ENCODE measurements at regions not wholly inside any gene's neighbourhood (a gene's known extent, or its start where the extent isn't known, plus 50 kb on each side); places are given as distances from the start of the nearest gene placed in this dataset.

DNA sequence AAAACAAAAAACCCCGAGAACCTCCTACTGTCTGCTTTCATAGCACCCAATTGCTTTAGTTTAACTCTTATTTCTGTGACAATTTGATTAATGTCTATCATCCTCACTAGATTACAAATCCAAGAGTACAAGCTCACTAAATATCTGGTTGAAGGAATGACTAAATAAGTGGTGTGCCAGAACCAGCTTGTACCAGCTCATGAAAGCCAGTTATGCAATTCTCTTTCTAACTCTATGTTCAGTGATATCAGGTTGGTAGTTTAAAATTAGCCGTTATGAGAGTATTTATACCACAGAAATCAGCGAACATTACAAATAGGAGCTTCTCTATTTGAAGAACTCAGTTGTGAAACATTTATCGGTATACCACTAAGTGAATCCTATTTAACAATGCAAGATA is 137.2 kb upstream of the MITF start:
- ChIA-PET CTCF (interaction anchor here (0.9 kb wide), 1 partner anchor 36 kb away, joined by 3 read pairs; no protein-coding TSS in a partner anchor), POLR2A (no interaction called here)
- TF ChIP-seq, protein P1, sequence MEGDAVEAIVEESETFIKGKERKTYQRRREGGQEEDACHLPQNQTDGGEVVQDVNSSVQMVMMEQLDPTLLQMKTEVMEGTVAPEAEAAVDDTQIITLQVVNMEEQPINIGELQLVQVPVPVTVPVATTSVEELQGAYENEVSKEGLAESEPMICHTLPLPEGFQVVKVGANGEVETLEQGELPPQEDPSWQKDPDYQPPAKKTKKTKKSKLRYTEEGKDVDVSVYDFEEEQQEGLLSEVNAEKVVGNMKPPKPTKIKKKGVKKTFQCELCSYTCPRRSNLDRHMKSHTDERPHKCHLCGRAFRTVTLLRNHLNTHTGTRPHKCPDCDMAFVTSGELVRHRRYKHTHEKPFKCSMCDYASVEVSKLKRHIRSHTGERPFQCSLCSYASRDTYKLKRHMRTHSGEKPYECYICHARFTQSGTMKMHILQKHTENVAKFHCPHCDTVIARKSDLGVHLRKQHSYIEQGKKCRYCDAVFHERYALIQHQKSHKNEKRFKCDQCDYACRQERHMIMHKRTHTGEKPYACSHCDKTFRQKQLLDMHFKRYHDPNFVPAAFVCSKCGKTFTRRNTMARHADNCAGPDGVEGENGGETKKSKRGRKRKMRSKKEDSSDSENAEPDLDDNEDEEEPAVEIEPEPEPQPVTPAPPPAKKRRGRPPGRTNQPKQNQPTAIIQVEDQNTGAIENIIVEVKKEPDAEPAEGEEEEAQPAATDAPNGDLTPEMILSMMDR (IDR thresholded peaks at IDR 0.05; ENCODE audit: control extremely low read depth, extremely low read depth, low read depth, missing control alignments) = no peak
- DNase-seq (ENCODE audit: extremely low spot score) = no peak

DNA sequence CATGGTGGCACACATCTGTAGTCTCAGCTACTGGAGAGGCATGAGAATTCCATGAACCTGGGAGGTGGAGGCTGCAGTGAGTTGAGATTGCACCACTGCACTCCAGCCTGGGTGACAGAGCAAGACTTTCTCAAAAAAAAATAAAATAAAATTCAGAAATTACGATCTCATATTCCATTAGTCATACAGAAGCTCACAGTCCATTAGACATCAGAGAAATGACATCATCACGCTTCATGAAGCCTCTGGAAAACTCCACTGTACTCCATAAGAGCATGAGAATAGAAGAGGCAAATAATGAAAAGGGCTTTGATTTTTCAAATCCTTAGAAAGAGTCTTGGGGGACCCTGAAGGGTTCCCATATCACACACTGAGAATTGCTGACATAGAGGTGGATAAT is 145.0 kb upstream of the MITF start:
- POLR2A ChIA-PET = no interaction called here
- no peak for DNase-seq (ENCODE audit: extremely low spot score)
- CTCF ChIA-PET = interaction anchor here (0.9 to 1.0 kb wide), 2 partner anchors 11 to 22 kb away, joined by 3 read pairs; no protein-coding TSS in a partner anchor
- TF ChIP-seq, protein P1 (IDR thresholded peaks at IDR 0.05; ENCODE audit: control extremely low read depth, extremely low read depth, low read depth, missing control alignments) = no peak

DNA sequence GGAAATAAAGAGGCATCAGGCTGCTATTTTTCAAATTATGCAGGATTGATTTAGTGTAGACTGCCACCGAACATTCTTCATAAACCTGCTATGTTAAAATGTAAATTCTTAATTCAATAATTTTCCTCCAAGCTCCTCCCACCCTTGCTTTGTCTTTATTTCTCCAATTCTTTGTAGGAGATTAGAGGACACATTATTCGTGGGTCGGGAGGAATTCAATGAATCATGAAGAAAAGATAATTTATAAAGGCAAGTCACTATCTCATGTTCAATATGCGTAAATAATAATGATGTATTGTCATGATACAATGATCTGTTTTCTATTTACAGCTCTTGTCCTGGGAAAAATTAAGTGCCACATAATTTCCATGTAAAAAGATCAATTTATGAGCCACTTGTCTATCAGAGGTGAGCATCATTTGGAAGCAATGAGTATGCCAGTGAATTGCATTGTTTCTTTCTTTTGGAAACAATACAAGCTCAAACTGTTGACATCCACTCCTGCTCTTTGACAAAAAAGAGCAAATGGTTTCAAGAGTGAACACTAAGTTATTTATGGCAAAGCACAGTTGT is 148.0 kb upstream of the MITF start:
- ChIA-PET POLR2A (no interaction called here), CTCF (interaction anchor here (1.0 kb wide), 1 partner anchor 9 kb away, joined by 3 read pairs; no protein-coding TSS in a partner anchor)
- no peak for DNase-seq (ENCODE audit: extremely low spot score)
- TF ChIP-seq, protein P1 (IDR thresholded peaks at IDR 0.05; ENCODE audit: control extremely low read depth, extremely low read depth, low read depth, missing control alignments) = no peak

DNA sequence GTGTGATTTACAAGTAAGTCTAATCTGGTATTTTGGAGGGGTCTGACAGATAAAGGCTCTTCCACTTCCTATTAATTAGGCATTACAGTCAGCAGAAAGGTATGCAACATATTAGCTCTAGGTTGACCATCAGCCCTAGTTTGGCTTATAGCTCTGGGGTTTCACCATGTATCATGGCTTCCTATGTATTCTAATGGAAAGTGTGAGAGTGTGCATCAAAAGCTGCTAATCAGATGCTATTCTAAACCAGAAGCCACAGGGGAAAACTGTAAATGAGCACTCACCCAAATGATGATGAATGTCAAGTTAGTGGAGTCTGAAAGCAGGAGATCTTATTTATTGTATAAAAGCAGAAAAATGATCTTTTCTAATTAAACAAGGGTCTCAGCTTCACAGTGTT is 149.2 kb upstream of the MITF start:
- TF ChIP-seq, protein P1 (IDR thresholded peaks at IDR 0.05; ENCODE audit: control extremely low read depth, extremely low read depth, low read depth, missing control alignments) = no peak
- POLR2A ChIA-PET = no interaction called here
- CTCF ChIA-PET = no interaction called here
- DNase-seq (ENCODE audit: extremely low spot score) = no peak

DNA sequence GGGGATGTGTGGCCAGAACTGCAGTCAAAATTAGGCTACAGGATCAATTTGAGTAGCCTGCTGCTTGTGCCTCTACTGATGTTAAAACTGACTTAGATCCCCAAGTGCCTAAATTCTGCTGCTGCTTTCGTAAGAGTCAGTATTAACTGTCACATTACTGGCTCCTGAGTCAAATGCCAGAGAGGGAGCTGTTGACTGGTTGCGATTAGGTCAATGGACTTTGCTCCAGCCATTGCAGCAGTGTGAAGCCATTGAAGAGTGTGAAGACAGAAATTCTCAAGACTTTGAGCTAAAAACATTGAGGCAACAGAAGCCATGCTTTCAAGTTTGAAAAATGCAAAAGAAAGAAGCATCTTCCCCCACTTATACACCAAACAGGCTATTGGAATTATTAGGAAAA is 151.1 kb upstream of the MITF start:
- ChIA-PET POLR2A (no interaction called here), CTCF (no interaction called here)
- DNase-seq (ENCODE audit: extremely low spot score) = no peak
- TF ChIP-seq, protein P1 (IDR thresholded peaks at IDR 0.05; ENCODE audit: control extremely low read depth, extremely low read depth, low read depth, missing control alignments) = no peak

DNA sequence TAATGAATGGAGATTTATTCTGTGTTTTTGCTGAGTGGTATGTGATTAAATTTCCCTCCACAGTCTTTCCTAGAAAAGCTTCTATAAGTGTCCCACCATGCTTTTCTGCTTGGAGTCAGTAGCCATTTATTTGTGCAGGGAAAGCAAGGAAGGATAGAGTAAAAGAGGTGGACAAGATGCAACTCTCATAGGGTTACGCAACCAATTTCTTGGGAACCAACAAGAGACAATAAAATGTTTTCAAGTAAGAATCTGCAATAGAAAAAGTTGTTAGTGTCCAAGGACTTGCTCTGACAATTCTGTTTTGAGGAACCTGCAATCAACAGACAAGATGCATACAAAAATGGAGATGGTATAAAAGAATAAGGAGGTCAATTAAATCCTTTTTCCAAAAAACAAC is 153.8 kb upstream of the MITF start:
- DNase-seq (ENCODE audit: extremely low spot score) = no peak
- TF ChIP-seq, protein P1 (IDR thresholded peaks at IDR 0.05; ENCODE audit: control extremely low read depth, extremely low read depth, low read depth, missing control alignments) = no peak
- ChIA-PET CTCF (interaction anchor here (1.2 to 1.5 kb wide), 2 partner anchors 16 to 34 kb away, joined by 3 read pairs; no protein-coding TSS in a partner anchor), POLR2A (no interaction called here)

Data from GM10248 (cell line).